Myocyte (in vitro differentiated cells): ENCODE measurements at regions not wholly inside any gene's neighbourhood (a gene's known extent, or its start where the extent isn't known, plus 50 kb on each side); places are given as distances from the start of the nearest gene placed in this dataset.

ENCODE experiments used
- DNase-seq: peaks from one replicate; pipeline ENCODE4 v3.0.0-alpha.2; 2012; ENCODE audit warnings: low read depth

GRCh38 chr20:24738981-24739633, 210.0 kb upstream of the CST7 start:
- DNase-seq = no peak

DNA sequence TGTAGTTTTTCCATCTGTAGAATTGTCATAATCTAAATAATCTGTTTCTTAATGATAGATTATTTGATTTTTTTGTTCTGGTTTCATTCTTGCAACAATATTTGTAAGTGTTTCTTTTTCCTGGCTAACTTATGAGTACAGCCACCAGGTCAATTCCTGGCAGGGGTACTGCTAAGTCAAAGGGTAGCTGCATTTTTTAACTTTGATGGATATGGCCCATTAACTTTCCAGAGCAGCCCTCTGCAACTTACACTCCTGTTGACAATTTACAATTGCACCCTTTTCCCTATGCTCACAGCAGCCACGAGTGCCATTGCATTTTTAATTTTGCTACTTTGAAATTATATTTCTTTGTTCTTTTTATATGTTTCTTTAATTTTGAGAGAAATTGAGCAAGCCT, 209.3 kb upstream of the CST7 start:
- DNase-seq = no peak

- DNase-seq = no peak
Measured at GRCh38 chr20:24741493-24742072, 207.5 kb upstream of the CST7 start.

DNA sequence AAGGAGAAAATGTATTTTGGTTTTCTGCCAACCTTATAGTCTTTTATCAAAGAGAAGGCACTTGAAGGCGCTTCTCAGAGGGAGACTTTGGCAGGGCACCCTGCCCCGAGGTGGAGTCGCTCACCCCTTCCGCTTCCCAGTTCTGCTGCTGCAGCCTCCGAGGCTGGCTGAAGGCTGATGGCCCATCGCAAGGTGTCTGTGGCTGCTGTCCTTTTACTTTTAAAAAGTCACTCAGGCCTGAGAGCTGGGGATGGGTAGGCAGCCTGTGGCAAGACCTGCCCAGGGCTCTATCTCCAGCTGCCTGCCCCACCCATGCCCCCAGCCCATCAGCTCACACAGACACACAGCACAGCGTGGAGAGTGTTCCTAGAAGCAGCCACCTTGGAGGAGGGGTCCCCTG, 206.6 kb upstream of the CST7 start:
- DNase-seq = no peak

DNA sequence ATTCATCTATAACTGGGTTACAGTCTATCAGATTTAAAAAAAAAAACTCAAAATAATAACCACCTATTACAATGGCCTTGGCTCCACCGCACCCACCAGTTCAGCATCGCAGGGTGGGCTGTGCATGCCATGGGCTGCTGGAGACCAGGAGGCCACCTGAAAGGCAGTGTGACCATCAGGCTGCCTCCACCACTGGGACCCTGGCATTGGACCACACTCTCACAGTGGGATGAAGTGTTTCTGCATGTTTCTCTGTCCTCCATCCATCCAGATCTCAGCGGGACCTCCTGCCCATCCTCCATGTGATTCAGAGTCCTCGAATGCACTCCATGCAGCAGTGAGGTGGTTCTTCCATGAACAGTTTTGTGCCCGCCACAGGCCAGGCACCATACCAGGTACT, 206.1 kb upstream of the CST7 start:
- no peak for DNase-seq

GRCh38 chr20:24743641-24744040, 205.4 kb upstream of the CST7 start:
- DNase-seq = no peak

DNA sequence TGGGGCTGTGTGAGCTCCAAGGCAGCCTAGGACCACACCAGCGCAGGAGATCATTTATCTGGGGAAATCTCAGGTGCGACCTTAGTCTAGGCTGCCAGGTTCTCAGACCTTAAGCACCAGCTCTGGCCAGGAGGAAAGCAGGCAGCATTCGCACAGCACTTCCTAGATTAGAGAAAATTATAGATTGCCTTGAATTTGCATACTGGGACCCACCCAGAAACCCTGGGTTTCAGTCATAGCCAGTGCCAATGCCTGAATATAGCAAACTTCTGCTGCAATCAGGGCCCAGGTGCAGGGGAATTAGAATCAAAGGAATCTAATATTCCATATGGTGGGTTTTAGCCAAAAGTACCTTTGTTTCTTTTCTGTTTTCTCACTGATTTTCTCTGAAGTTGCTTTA, 204.3 kb upstream of the CST7 start:
- DNase-seq = no peak

GRCh38 chr20:24745206-24745605, 203.9 kb upstream of the CST7 start:
- DNase-seq = no peak

DNA sequence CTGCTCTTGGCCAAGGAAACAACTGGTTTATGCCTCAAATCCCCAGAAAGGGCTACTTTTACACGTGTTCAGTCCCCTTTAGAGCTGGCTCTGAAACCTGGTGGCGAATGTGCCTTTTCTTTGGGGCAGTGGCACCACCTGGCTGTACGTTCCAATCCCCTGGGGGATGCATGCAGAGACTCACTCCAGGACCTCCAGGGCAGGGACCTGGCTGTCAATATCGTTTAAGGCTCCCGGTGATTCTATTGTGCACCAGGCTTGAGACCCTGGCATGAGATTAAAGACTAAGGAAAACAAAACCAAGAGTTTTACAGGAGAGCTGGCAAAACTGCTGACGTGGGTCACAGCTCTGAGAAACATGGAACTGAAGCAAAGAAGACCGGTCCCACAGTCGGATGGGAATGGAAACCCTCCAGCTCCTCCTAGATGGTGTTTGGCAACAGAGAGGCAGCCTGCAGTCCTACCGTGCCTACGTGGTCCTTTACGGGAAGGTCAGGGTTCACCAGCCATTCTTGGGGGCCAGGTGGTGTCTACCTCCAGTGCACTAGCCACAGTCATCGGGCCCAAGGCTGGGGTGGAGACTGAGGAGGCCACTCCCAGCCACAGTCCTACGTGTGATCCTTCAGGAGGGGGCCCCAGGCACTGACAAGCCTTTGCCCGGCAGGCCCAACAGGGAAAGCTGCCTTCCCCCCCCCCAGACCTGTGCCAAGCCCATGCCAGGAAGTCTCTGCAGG, 203.3 kb upstream of the CST7 start:
- DNase-seq = no peak

GRCh38 chr20:24746351-24746685, 202.8 kb upstream of the CST7 start:
- no peak for DNase-seq

- DNase-seq = no peak
Measured at GRCh38 chr20:24747010-24747712, 201.9 kb upstream of the CST7 start.

GRCh38 chr20:24747881-24748595, 201.0 kb upstream of the CST7 start:
- no peak for DNase-seq

- DNase-seq = no peak
Measured at GRCh38 chr20:24751551-24751950, 197.5 kb upstream of the CST7 start.

GRCh38 chr20:24752612-24753011, 196.5 kb upstream of the CST7 start:
- no peak for DNase-seq

GRCh38 chr20:24753130-24753529, 195.9 kb upstream of the CST7 start:
- no peak for DNase-seq

DNA sequence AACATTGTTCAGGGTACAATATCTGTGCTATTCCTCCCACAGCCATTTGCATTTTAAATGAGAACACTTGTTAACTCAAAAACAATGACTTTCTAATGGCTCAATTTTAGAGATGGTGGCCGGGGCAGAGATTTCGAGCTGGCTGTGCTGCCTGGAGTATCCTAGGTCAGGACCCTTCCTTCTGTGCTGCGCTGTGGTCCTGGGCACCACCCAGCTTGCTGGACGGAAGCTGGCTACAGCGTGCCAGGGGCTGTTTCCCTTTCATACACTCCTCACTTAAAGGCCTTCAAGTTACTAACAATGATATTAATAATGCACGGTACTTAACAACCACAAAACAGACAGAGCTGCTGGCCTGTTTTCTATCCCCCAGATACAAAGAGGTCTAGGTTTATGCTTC, 194.4 kb upstream of the CST7 start:
- no peak for DNase-seq

DNA sequence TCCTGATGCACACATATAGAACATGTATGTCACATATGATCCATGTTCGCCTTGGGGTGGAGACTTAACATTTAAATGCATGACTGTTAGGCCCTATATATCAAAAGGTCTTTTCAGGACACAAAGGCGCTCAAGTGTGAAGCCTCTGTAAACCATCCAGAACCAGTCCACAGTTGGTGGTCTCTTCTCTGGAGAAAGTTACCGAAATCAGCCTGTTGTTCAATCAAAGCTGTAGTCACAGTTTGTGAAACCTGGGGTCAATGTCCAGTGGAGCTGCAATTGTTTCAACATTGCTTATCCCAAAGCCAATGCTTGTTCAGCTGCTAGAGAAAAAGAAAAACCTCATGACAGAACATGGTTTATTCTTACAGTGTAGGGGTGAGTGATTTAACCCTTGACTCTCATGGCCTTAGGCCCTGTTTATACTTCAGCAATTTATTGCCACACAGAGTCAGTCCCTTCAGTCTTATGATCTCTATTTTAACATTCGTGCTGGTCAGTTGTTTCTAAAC, 193.6 kb upstream of the CST7 start:
- DNase-seq = peak; percentile 55

GRCh38 chr20:24756292-24757025, 192.6 kb upstream of the CST7 start:
- DNase-seq = no peak

DNA sequence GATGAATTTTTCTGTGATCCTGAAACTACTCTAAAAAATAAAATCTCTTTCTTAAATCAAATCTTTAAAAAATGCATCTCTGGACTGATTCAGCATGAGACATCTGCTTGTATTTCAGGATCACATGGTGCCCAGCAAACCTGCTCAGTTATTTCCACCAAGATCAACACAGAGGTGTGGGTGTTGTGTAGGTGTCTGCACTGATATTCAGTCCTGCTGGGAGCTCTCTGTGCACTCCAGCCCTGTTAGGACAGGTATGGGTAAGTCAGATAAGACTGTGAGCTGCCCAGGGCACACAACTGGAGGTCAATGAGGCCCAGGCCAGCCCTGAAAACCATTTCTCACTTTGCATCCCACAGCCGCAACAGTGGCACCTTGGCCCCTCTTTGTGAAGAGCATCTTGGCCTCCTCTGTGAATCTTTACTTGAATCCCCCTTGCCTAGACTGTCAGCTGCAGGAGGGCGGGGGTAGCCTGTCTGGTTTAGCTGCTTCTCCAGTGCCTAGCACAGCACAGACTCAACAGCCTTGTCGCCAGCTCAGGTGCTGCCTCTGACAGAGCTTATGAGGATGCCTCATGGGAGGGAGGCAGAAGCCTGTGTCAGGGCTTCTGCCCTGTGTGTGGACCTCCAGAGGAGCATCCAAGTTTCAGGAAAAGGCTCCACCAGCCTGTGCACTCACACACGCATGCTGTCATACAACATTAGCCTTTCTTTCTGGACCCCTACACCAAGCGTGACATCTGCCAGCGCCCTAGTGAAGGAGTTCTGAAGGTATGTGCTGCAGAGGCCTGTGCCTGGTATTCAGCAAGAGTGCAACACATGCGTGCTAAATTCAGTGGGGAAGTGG, 187.6 kb upstream of the CST7 start:
- no peak for DNase-seq

- no peak for DNase-seq
Measured at GRCh38 chr20:24762371-24762770, 186.7 kb upstream of the CST7 start.
